Thyroid gland (tissue), 4 donors: ENCODE measurements at regions not wholly inside any gene's neighbourhood (a gene's known extent, or its start where the extent isn't known, plus 50 kb on each side); places are given as distances from the start of the nearest gene placed in this dataset.

Experiments
- CTCF ChIP-seq, 6 experiments: fragments of 200-600 bp in 3 of 6; fragments of 450-650 bp in 3 of 6; sonication (generic) in 3 of 6; IDR thresholded peaks; one replicate each; pipeline ENCODE4 v1.5.1; 2016 to 2019; ENCODE audit warnings: antibody characterized with exemption in 6 of 6, mild to moderate bottlenecking in 2 of 6, inconsistent platforms in 1 of 6, moderate library complexity in 1 of 6
- POLR2A ChIP-seq, 2 donors: fragments of 450-650 bp; IDR thresholded peaks; one replicate each; pipeline ENCODE4 v1.6.1; 2017; ENCODE audit warnings: antibody characterized with exemption in 2 of 2, mild to moderate bottlenecking in 2 of 2, moderate library complexity in 1 of 2

GRCh38 chr12:127334365-127334764, 932.6 kb upstream of the TMEM132C start:
- TF ChIP-seq CTCF (IDR thresholded peaks at IDR 0.05): no peak
- TF ChIP-seq POLR2A (IDR thresholded peaks at IDR 0.05): no peak
